Vagina (tissue), 2 donors: ENCODE measurements at regions not wholly inside any gene's neighbourhood (a gene's known extent, or its start where the extent isn't known, plus 50 kb on each side); places are given as distances from the start of the nearest gene placed in this dataset.

Source experiments
- DNase-seq, 2 donors: peaks; one replicate each; pipeline ENCODE4 v3.0.0-alpha.2; 2017; ENCODE audit errors: extremely low spot score in 2 of 2
- H3K27ac ChIP-seq: fragments of 200-600 bp; sonication (generic); one replicate; pipeline ENCODE4 v1.5.1; 2019
- H3K27me3 ChIP-seq: fragments of 200-600 bp; sonication (generic); one replicate; pipeline ENCODE4 v1.5.1; 2019
- H3K36me3 ChIP-seq, 2 donors: fragments of 200-600 bp; sonication (generic); one replicate each; pipeline ENCODE4 v1.5.1; 2017 to 2019
- H3K4me1 ChIP-seq: fragments of 200-600 bp; sonication (generic); one replicate; pipeline ENCODE4 v1.5.1; 2019
- H3K4me3 ChIP-seq, 2 donors: fragments of 200-600 bp; sonication (generic); 1 replicate in 1 of 2; 2 replicates in 1 of 2; pipeline ENCODE4 v1.5.1; 2016 to 2019
- H3K9me3 ChIP-seq: fragments of 200-600 bp; sonication (generic); one replicate; pipeline ENCODE4 v1.5.1; 2019
- CTCF ChIP-seq, 3 experiments: fragments of 450-650 bp in 2 of 3; fragments of 200-600 bp in 1 of 3; sonication (generic) in 1 of 3; IDR thresholded peaks; one replicate each; pipeline ENCODE4 v1.5.1; 2017 to 2019; ENCODE audit warnings: antibody characterized with exemption in 3 of 3, mild to moderate bottlenecking in 2 of 3, moderate library complexity in 2 of 3
- POLR2A ChIP-seq, 2 donors: fragments of 450-650 bp; IDR thresholded peaks; one replicate each; pipeline ENCODE4 v1.6.1; 2017; ENCODE audit warnings: antibody characterized with exemption in 2 of 2, mild to moderate bottlenecking in 2 of 2, moderate library complexity in 2 of 2
- POLR2AphosphoS5 ChIP-seq, 2 donors: sonication (generic); formaldehyde crosslinking; IDR thresholded peaks; one replicate each; pipeline ENCODE4 v1.9.0; 2017; ENCODE audit warnings: antibody characterized with exemption in 2 of 2, mild to moderate bottlenecking in 2 of 2, low read depth in 1 of 2; ENCODE audit not compliant: insufficient read depth in 1 of 2
- intact Hi-C: fragments of 100-400 bp; cut with DNase I; formaldehyde crosslinking; loops from one replicate; pipeline ENCODE4 v1.15.1; 2023

- Histone ChIP-seq H3K9me3 (no peaks in the 10 kb centered on the region), H3K4me3 (no peak overlapping the region), H3K27me3 (no peaks in the 10 kb centered on the region), H3K27ac (no peak overlapping the region), H3K36me3 (no peaks in the 10 kb centered on the region), H3K4me1 (no peaks in the 10 kb centered on the region)
- intact Hi-C loops = no loop called here
- TF ChIP-seq POLR2A (IDR thresholded peaks at IDR 0.05) = no peak
- no peak for TF ChIP-seq POLR2AphosphoS5 (IDR thresholded peaks at IDR 0.05; ENCODE audit: insufficient read depth in 1 of 2, low read depth in 1 of 2)
- no peak for TF ChIP-seq CTCF (IDR thresholded peaks at IDR 0.05)
- DNase-seq = no peak
Measured at GRCh38 chr11:30089921-30090320, 73.1 kb upstream of the KCNA4 start.

- H3K36me3 ChIP-seq = no peaks in the 10 kb centered on the region
- intact Hi-C loops = no loop called here
- no peak overlapping the region for H3K4me3 ChIP-seq
- no peaks in the 10 kb centered on the region for H3K27me3 ChIP-seq
- no peak for DNase-seq
- no peaks in the 10 kb centered on the region for H3K9me3 ChIP-seq
- no peak overlapping the region for H3K27ac ChIP-seq
- TF ChIP-seq CTCF (IDR thresholded peaks at IDR 0.05) (no peak), POLR2A (IDR thresholded peaks at IDR 0.05) (no peak), POLR2AphosphoS5 (IDR thresholded peaks at IDR 0.05; ENCODE audit: insufficient read depth in 1 of 2, low read depth in 1 of 2) (no peak)
- H3K4me1 ChIP-seq = no peaks in the 10 kb centered on the region
Measured at GRCh38 chr11:30091246-30091645, 74.4 kb upstream of the KCNA4 start.

GRCh38 chr11:30091737-30092136 is 74.9 kb upstream of the KCNA4 start:
- H3K27ac ChIP-seq = no peak overlapping the region
- no peak overlapping the region for H3K4me3 ChIP-seq
- intact Hi-C loops = no loop called here
- no peaks in the 10 kb centered on the region for H3K9me3 ChIP-seq
- no peak for DNase-seq
- TF ChIP-seq POLR2AphosphoS5 (IDR thresholded peaks at IDR 0.05; ENCODE audit: insufficient read depth in 1 of 2, low read depth in 1 of 2) (no peak), CTCF (IDR thresholded peaks at IDR 0.05) (no peak), POLR2A (IDR thresholded peaks at IDR 0.05) (no peak)
- H3K36me3 ChIP-seq = no peaks in the 10 kb centered on the region
- no peaks in the 10 kb centered on the region for H3K4me1 ChIP-seq
- no peaks in the 10 kb centered on the region for H3K27me3 ChIP-seq

GRCh38 chr11:30092518-30092917 is 75.7 kb upstream of the KCNA4 start:
- intact Hi-C loops = no loop called here
- H3K27ac ChIP-seq = no peak overlapping the region
- H3K4me3 ChIP-seq = no peak overlapping the region
- no peaks in the 10 kb centered on the region for H3K36me3 ChIP-seq
- no peak for TF ChIP-seq POLR2A (IDR thresholded peaks at IDR 0.05)
- TF ChIP-seq POLR2AphosphoS5 (IDR thresholded peaks at IDR 0.05; ENCODE audit: insufficient read depth in 1 of 2, low read depth in 1 of 2) = no peak
- TF ChIP-seq CTCF (IDR thresholded peaks at IDR 0.05) = no peak
- H3K9me3 ChIP-seq = no peaks in the 10 kb centered on the region
- no peak for DNase-seq
- no peaks in the 10 kb centered on the region for H3K27me3 ChIP-seq
- no peaks in the 10 kb centered on the region for H3K4me1 ChIP-seq

GRCh38 chr11:30100495-30100894 is 83.7 kb upstream of the KCNA4 start:
- TF ChIP-seq CTCF (IDR thresholded peaks at IDR 0.05) = no peak
- no peak for TF ChIP-seq POLR2AphosphoS5 (IDR thresholded peaks at IDR 0.05; ENCODE audit: insufficient read depth in 1 of 2, low read depth in 1 of 2)
- no peak for TF ChIP-seq POLR2A (IDR thresholded peaks at IDR 0.05)
- DNase-seq = no peak
- no peak overlapping the region for H3K27ac ChIP-seq
- H3K36me3 ChIP-seq = no peaks in the 10 kb centered on the region
- H3K9me3 ChIP-seq = no peaks in the 10 kb centered on the region
- no peaks in the 10 kb centered on the region for H3K27me3 ChIP-seq
- H3K4me3 ChIP-seq = no peak overlapping the region
- no peaks in the 10 kb centered on the region for H3K4me1 ChIP-seq
- intact Hi-C loops = no loop called here
